KG1 (cell line): ENCODE measurements at regions not wholly inside any gene's neighbourhood (a gene's known extent, or its start where the extent isn't known, plus 50 kb on each side); places are given as distances from the start of the nearest gene placed in this dataset.
"Not testable (repeated sequence)": the region's sequence is repeated elsewhere in the genome, so short reads cannot be mapped to it uniquely, and the experiment has no call there.

Source experiments
- DNase-seq: peaks from one replicate; lab custom pipeline; 2025; lab: John Stamatoyannopoulos, UW

DNA sequence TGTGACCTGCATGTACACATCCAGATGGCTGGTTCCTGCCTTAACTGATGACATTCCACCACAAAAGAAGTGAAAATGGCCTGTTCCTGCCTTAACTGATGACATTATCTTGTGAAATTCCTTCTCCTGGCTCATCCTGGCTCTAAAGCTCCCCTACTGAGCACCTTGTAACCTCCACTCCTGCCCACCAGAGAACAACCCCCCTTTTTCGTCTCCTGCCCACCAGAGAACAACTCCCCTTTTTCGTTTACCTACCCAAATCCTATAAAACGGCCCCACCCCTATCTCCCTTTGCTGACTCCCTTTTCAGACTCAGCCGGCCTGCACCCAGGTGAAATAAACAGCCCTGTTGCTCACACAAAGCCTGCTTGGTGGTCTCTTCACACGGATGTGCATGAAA is 212.2 kb downstream of the KITLG start:
- not testable (repeated sequence) for DNase-seq

GRCh38 chr12:88371416-88372183 is 208.7 kb downstream of the KITLG start:
- DNase-seq: no peak

GRCh38 chr12:88375306-88376305 is 204.7 kb downstream of the KITLG start:
- no peak for DNase-seq

DNA sequence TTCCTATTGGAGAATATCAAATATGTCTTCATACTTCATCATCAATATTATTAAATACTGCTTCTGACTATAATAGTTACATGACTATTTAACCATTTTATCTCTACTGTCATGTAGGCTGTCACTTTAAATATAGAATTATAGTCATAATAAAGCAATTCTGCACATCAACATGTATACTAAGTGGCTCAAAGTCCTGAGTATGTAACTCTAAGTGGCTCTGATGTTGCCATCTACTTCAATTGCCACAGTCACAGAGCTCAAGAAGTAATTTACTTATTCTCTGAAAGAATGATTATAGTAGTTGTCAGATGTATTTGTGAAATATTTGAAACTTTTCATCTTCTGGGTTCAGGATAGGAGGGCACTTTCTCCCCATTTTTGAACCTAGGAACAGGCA is 202.3 kb downstream of the KITLG start:
- DNase-seq: no peak

GRCh38 chr12:88381466-88381865 is 198.8 kb downstream of the KITLG start:
- no peak for DNase-seq

- no peak for DNase-seq
Measured at GRCh38 chr12:88383405-88383804, 196.9 kb downstream of the KITLG start.

DNA sequence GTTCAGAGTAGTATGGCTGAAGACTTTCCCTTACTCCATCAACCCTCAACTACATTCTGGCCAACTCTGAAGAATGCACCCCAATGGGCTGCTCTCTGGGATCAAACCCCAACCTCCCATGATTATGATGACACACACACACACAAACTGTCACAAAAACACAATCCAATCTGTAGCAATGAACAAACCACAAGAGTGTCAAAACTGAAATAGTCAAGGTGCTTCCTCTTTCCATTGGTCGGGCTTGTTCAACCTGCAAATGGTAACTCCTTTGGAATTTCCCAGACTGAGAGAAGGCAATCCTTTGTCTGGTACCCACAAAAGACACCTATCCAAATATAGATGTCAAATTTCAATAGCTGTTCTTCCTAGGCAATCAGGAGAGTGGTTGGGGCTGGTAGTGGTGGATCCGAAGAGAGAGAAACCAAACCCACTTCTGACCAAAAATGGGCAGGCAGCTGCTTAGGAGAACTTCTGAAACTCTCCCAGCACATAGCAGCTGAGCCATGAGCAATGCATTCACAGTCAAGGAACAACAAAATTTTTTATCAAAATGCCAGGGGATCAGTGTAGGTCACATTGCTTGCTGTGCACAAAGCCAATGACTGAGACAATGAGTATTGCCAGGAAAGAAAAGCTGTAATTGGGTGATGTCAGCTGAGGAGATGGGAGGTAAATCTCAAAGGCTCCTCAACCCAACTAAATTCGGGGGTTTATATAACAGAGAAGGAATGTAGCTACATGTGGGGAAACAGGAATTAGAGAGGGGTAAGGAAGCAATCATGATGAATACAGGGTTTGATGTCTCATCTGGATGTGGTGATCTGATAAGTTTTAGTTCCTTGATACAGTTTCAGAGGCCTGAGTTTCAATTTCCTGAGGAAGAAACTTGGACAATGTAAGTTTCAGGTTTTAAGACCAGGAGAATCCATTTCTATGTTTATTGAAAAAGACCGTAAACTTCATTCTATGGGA is 191.4 kb downstream of the KITLG start:
- DNase-seq: no peak

DNA sequence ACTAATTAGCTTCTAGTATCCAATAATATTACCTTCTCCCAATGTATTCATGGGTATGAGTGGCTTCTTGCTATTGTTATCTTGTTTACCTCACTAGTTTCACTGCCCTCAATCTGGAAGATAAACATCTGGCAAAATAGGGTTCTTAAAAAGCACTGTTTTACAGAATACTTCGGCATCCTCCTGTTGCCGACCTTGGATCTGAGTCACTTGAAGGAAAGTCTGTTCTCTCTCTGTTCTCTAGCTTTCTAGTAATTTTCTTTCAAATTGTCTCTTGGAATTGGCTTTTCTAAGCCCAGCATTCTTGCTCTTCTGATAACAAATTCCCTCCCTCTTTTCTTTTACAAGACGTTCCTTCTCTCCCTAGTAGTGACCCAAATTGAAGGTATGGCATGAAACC is 189.5 kb downstream of the KITLG start:
- no peak for DNase-seq

GRCh38 chr12:88391556-88391955 is 188.7 kb downstream of the KITLG start:
- no peak for DNase-seq

GRCh38 chr12:88393017-88393767 is 187.1 kb downstream of the KITLG start:
- DNase-seq: no peak

DNA sequence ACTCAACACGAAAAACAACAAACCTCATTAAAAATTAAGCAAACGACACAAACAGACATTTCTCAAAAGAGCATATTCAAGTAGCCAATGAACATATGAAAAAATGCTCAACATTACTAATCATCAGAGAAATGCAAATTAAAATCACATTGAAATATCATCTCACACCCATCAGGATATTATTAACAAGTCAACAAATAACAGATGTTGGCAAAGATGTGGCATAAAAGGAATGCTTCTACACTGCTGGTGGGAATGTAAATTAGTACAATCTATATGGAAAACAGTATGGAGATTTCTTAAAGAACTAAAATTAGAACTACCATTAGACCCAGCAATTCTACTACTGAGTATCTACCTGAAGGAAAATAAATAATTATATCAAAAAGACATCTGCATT is 182.2 kb downstream of the KITLG start:
- DNase-seq: no peak

DNA sequence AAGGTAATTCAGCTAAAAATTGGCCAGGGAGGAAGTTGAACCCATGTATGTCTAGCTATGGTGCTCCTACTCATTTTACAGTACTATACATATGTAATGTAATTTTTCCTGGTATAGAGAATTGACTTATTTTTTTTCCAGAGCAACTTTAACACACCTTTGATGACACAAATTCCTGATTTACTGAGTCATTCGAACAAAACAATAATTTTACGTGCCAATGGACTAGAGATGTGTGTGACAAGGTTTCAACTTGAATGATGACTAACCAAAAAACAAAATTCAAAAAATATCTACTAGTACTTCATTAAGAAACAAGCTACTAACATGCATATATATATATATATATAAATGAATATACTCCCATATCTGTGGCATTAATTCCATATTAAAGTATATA is 180.5 kb downstream of the KITLG start:
- no peak for DNase-seq

- no peak for DNase-seq
Measured at GRCh38 chr12:88400302-88400701, 180.0 kb downstream of the KITLG start.

DNA sequence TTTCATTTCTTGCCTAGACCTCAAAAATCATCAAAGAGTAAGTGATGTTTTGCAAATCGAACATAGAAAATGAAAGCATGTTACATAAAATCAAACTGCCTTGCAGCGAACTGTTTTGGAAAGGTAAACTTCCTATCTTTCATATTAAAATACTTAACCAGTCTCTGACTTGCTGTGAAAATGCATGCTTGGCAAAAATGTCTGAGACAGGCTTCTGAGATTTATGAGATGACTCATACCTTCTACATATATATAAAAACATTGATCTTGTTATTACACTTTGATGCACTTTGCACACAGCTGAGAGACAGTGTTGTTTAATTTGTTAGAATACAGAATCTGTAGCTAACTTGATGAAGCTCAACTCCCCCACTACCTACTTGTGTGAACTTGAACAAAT is 179.1 kb downstream of the KITLG start:
- DNase-seq: no peak

DNA sequence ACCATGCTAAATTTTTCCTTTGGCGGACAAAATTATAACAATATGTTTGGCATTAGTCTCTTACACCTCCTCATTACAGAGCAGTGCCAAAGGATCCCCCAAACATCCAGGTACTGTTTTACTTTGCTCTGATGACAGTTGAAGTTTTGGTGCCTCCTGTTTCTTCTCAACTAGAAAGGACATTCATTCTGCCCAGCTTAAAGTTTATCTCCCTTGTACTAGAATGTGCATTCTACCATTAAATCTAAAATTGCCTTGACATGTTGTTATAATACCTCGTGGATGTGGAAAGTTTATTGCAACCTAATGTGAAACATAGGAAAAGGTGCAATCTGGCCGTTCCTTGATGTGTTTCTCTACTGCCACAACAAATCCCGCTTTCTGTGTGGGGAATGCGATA is 173.4 kb downstream of the KITLG start:
- DNase-seq: no peak

GRCh38 chr12:88408823-88409222 is 171.4 kb downstream of the KITLG start:
- DNase-seq: no peak

DNA sequence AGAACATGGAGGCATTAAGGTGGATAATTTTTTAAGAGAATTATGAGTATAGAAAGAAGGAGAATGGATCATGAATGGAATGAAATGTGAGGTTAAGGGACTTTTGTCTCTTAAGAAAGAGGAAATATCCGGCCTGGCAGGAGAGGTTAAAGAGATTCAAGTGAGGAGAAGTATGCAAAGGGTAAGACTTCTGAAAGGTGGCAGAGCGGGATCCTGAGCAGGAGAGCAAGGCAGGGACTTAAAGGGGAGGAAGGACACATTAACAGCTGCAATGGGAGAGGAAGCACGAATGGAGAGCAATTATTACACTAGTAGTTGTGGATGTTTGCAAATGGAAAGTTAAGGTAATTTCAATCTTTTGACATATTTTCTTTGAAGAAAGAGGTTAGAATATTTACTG is 171.0 kb downstream of the KITLG start:
- DNase-seq: no peak

- no peak for DNase-seq
Measured at GRCh38 chr12:88411689-88412088, 168.6 kb downstream of the KITLG start.

- no peak for DNase-seq
Measured at GRCh38 chr12:88413646-88414045, 166.6 kb downstream of the KITLG start.

- DNase-seq: no peak
Measured at GRCh38 chr12:88416155-88416554, 164.1 kb downstream of the KITLG start.

DNA sequence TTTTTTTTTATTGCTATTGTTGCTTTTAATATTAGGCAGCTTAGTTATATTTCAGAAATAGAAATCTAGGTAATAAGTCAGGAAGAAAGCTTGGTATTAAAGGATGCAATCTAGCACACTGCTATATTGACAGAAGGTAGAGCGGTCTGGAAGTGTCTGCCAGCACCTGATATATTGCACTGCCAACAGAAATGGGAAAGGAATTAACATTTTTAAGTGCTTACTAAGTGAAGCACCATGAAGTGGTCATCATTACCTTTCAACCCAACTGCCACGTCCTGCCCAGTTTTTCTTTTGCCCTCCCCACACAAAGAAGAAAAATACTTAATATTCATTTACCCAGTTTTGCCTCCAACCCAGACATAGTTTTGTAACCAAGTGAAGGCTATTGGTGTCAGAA is 163.5 kb downstream of the KITLG start:
- no peak for DNase-seq
